A549 (cell line): ENCODE measurements at regions not wholly inside any gene's neighbourhood (a gene's known extent, or its start where the extent isn't known, plus 50 kb on each side); places are given as distances from the start of the nearest gene placed in this dataset.

ENCODE experiments used
- CEBPB ChIP-seq, 2 experiments: fragments of >200 bp in 1 of 2; sonication (Bioruptor Twin) in 1 of 2; formaldehyde crosslinking in 1 of 2; IDR thresholded peaks; 2 replicates each; pipeline ENCODE4 v1.6.1; 2012 to 2016
- MAX ChIP-seq: IDR thresholded peaks from 2 replicates; pipeline ENCODE4 v1.6.1; 2012
- POLR2A ChIP-seq: IDR thresholded peaks from 2 replicates; pipeline ENCODE4 v1.6.1; 2012; ENCODE audit warnings: mild to moderate bottlenecking, low read length
- TF ChIP-seq, protein P1 (sequence below): fragments of >200 bp; sonication (Bioruptor Twin); formaldehyde crosslinking; IDR thresholded peaks from 3 replicates; pipeline ENCODE4 v1.5.1; 2016

DNA sequence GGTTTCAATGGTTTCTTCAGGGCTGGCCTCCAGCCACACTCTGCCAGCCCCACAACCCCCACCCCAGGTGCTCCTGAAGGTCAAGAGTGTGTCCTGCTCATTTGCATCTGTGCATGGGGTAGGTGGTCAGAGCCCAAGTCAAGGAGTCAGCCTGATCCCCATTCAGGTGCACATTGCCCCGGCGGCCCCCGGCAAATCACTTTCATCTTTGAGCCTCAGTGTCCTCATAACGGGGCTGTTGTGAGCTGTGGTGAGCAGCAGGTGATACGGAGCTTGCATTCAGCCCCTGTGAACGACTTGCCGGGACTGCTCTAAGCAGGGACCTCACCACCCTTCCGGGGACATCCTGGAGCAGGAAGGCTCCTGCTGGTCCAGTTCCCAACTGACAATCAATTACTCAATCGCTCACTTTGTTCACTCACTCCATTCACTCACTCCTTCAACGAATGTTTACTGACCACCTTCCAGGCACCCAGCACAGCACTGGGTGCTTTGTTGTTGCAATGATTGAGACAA, 93.2 kb upstream of the CPEB4 start:
- TF ChIP-seq, protein P1, sequence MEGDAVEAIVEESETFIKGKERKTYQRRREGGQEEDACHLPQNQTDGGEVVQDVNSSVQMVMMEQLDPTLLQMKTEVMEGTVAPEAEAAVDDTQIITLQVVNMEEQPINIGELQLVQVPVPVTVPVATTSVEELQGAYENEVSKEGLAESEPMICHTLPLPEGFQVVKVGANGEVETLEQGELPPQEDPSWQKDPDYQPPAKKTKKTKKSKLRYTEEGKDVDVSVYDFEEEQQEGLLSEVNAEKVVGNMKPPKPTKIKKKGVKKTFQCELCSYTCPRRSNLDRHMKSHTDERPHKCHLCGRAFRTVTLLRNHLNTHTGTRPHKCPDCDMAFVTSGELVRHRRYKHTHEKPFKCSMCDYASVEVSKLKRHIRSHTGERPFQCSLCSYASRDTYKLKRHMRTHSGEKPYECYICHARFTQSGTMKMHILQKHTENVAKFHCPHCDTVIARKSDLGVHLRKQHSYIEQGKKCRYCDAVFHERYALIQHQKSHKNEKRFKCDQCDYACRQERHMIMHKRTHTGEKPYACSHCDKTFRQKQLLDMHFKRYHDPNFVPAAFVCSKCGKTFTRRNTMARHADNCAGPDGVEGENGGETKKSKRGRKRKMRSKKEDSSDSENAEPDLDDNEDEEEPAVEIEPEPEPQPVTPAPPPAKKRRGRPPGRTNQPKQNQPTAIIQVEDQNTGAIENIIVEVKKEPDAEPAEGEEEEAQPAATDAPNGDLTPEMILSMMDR = no peak
- TF ChIP-seq CEBPB (IDR thresholded peaks at IDR 0.05) (no peak), MAX (no peak), POLR2A (no peak)
